GM12878 (cell line): ENCODE measurements at regions not wholly inside any gene's neighbourhood (a gene's known extent, or its start where the extent isn't known, plus 50 kb on each side); places are given as distances from the start of the nearest gene placed in this dataset.

Source experiments
- MXI1 ChIP-seq: fragments of 150-350 bp; IDR thresholded peaks from 2 replicates; pipeline ENCODE4 v1.6.1; 2011; ENCODE audit warnings: low read depth, mild to moderate bottlenecking, inconsistent platforms, low read length, improper control_type of control experiment
- POLR2AphosphoS5 ChIP-seq: IDR thresholded peaks from 2 replicates; pipeline ENCODE4 v1.6.1; 2011; ENCODE audit warnings: mild to moderate bottlenecking, low read length, inconsistent platforms
- SP1 ChIP-seq: IDR thresholded peaks from one replicate; pipeline ENCODE4 v1.6.1; 2011; ENCODE audit warnings: low read depth, low read length
- ZNF274 ChIP-seq: IDR thresholded peaks from one replicate; pipeline ENCODE4 v1.8.0; 2011; ENCODE audit not compliant: insufficient read length, insufficient read depth
- ZZZ3 ChIP-seq: IDR thresholded peaks from 2 replicates; pipeline ENCODE4 v1.6.1; 2011; ENCODE audit warnings: low read depth; ENCODE audit not compliant: control insufficient read depth, insufficient read length
- TF ChIP-seq, protein P1 (sequence below), 3 experiments: IDR thresholded peaks in 2 of 3; conservative IDR thresholded peaks in 1 of 3; 2 replicates each; pipeline ENCODE4 v1.5.1; 2011; ENCODE audit warnings: low read depth in 3 of 3, low read length in 3 of 3, mild to moderate bottlenecking in 3 of 3, control low read depth in 2 of 3, moderate library complexity in 2 of 3, inconsistent platforms in 1 of 3, mixed read lengths in 1 of 3; ENCODE audit not compliant: control insufficient read depth in 2 of 3, insufficient read depth in 1 of 3; ENCODE audit errors: extremely low read depth in 1 of 3

DNA sequence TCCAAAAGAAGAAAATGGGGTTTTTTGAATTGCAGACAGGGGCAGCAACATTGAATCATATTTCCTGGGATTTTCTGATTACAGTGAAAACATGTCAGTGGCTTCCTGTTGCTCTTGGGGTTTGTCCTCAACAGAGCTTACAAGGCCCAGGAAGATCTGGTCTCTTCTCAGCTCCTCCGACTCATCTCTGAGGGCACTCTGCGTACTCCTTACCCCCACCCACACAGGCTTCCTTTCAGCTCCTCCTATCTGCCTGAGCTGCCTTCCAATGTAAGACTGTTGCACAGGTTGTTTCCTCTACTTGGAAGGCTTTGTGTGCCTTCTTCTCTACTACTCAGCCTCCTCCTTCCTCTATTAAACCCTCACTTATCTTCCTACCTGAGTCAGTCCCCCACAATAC, 245.1 kb upstream of the MEF2C start:
- TF ChIP-seq POLR2AphosphoS5 (no peak), ZZZ3 (no peak), ZNF274 (no peak), MXI1 (no peak), SP1 (no peak)
- TF ChIP-seq, protein P1, sequence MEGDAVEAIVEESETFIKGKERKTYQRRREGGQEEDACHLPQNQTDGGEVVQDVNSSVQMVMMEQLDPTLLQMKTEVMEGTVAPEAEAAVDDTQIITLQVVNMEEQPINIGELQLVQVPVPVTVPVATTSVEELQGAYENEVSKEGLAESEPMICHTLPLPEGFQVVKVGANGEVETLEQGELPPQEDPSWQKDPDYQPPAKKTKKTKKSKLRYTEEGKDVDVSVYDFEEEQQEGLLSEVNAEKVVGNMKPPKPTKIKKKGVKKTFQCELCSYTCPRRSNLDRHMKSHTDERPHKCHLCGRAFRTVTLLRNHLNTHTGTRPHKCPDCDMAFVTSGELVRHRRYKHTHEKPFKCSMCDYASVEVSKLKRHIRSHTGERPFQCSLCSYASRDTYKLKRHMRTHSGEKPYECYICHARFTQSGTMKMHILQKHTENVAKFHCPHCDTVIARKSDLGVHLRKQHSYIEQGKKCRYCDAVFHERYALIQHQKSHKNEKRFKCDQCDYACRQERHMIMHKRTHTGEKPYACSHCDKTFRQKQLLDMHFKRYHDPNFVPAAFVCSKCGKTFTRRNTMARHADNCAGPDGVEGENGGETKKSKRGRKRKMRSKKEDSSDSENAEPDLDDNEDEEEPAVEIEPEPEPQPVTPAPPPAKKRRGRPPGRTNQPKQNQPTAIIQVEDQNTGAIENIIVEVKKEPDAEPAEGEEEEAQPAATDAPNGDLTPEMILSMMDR (IDR thresholded peaks at IDR 0.05 in 2 of 3, conservative IDR thresholded peaks at IDR 0.05 in 1 of 3; ENCODE audit: control insufficient read depth in 2 of 3, extremely low read depth in 1 of 3, insufficient read depth in 1 of 3, low read depth in 3 of 3, low read length in 3 of 3) = no peak
